SU-DHL-6 (cell line): ENCODE measurements at regions not wholly inside any gene's neighbourhood (a gene's known extent, or its start where the extent isn't known, plus 50 kb on each side); places are given as distances from the start of the nearest gene placed in this dataset.

ENCODE experiments used
- CTCF ChIP-seq: fragments of 200-600 bp; sonication (generic); IDR thresholded peaks from one replicate; pipeline ENCODE4 v1.5.1; 2017; ENCODE audit warnings: antibody characterized with exemption, mild to moderate bottlenecking, low read length, moderate library complexity; ENCODE audit not compliant: insufficient read depth, poor library complexity, severe bottlenecking
- EZH2phosphoT487 ChIP-seq: fragments of 200-600 bp; sonication (generic), shearing (Covaris generic); conservative IDR thresholded peaks from 2 replicates; pipeline ENCODE4 v1.6.1; 2018; ENCODE audit warnings: mild to moderate bottlenecking, antibody characterized with exemption, low read length, moderate library complexity, mixed read lengths

GRCh38 chr15:29471757-29472156, 202.1 kb upstream of the NSMCE3 start:
- TF ChIP-seq EZH2phosphoT487 (no peak), CTCF (no peak)
